ENCODE measurements at regions not wholly inside any gene's neighbourhood (a gene's known extent, or its start where the extent isn't known, plus 50 kb on each side); places are given as distances from the start of the nearest gene placed in this dataset.

DNA sequence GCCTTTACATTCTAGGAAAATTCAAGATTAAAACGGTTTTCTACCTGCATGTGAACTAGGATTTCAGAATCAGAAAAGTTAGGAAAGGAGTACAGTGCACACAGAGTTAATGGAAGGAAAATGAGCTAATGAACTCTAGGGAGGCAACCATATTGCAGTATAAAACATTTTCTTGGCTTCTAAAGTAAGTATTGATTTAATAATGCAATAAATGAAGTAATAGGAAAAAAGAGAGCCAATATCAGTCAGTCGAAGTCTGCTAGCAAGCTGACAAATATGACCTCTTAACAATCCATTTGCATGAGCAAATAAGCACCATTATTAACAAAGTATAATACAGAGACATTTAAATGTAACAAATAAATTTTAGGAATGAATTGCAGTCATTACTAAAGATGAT is 80.2 kb upstream of the COL3A1 start:
- Histone ChIP-seq H3K27me3 (replicated peaks; ENCODE audit: insufficient read depth, low read depth, low read length, poor library complexity) (no peaks in the 10 kb centered on the region), H3K9me3 (ENCODE audit: low read depth, low read length, poor library complexity, severe bottlenecking) (no peaks in the 10 kb centered on the region), H3K4me3 (ENCODE audit: low read depth, low read length, poor library complexity, severe bottlenecking) (no peak overlapping the region), H3K27ac (ENCODE audit: low read depth, low read length, poor library complexity, severe bottlenecking) (no peak overlapping the region), H3K36me3 (ENCODE audit: insufficient read depth, low read length, poor library complexity, severe bottlenecking) (no peaks in the 10 kb centered on the region), H3K4me1 (ENCODE audit: insufficient read depth, low read length, poor library complexity, severe bottlenecking) (no peaks in the 10 kb centered on the region)
- ChIA-PET POLR2A (ENCODE audit: low non-redundant PET) (no interaction called here), CTCF (no interaction called here)
- no peak for DNase-seq (ENCODE audit: low spot score)
- no TSS peak for BruUV-seq (replicated peaks)
- intact Hi-C loops (cut with micrococcal nuclease; ENCODE audit: unreplicated experiment) = no loop called here
- TF ChIP-seq CTCF (conservative IDR thresholded peaks at IDR 0.05; ENCODE audit: low read depth, low read length) (no peak), EZH2 (IDR thresholded peaks at IDR 0.05; ENCODE audit: borderline replicate concordance, low read depth, low read length, poor library complexity, severe bottlenecking) (no peak)

GRCh38 chr2:188894979-188895378 is 79.2 kb upstream of the COL3A1 start:
- no peaks in the 10 kb centered on the region for H3K27me3 ChIP-seq (replicated peaks; ENCODE audit: insufficient read depth, low read depth, low read length, poor library complexity)
- H3K4me3 ChIP-seq (ENCODE audit: low read depth, low read length, poor library complexity, severe bottlenecking) = no peak overlapping the region
- no peak for DNase-seq (ENCODE audit: low spot score)
- H3K27ac ChIP-seq (ENCODE audit: low read depth, low read length, poor library complexity, severe bottlenecking) = no peak overlapping the region
- H3K4me1 ChIP-seq (ENCODE audit: insufficient read depth, low read length, poor library complexity, severe bottlenecking) = no peaks in the 10 kb centered on the region
- intact Hi-C loops (cut with micrococcal nuclease; ENCODE audit: unreplicated experiment) = no loop called here
- ChIA-PET POLR2A (ENCODE audit: low non-redundant PET) (no interaction called here), CTCF (no interaction called here)
- H3K9me3 ChIP-seq (ENCODE audit: low read depth, low read length, poor library complexity, severe bottlenecking) = no peaks in the 10 kb centered on the region
- TF ChIP-seq CTCF (conservative IDR thresholded peaks at IDR 0.05; ENCODE audit: low read depth, low read length) (no peak), EZH2 (IDR thresholded peaks at IDR 0.05; ENCODE audit: borderline replicate concordance, low read depth, low read length, poor library complexity, severe bottlenecking) (no peak)
- BruUV-seq (replicated peaks) = no TSS peak
- H3K36me3 ChIP-seq (ENCODE audit: insufficient read depth, low read length, poor library complexity, severe bottlenecking) = no peaks in the 10 kb centered on the region

GRCh38 chr2:188897096-188897495 is 77.1 kb upstream of the COL3A1 start:
- intact Hi-C loops (cut with micrococcal nuclease; ENCODE audit: unreplicated experiment) = no loop called here

More at GRCh38 chr2:188897096-188897495, 77.1 kb upstream of the COL3A1 start:
- Histone ChIP-seq H3K4me1 (ENCODE audit: insufficient read depth, low read length, poor library complexity, severe bottlenecking) (no peaks in the 10 kb centered on the region), H3K27ac (ENCODE audit: low read depth, low read length, poor library complexity, severe bottlenecking) (no peak overlapping the region), H3K9me3 (ENCODE audit: low read depth, low read length, poor library complexity, severe bottlenecking) (no peaks in the 10 kb centered on the region), H3K36me3 (ENCODE audit: insufficient read depth, low read length, poor library complexity, severe bottlenecking) (no peaks in the 10 kb centered on the region), H3K27me3 (replicated peaks; ENCODE audit: insufficient read depth, low read depth, low read length, poor library complexity) (no peaks in the 10 kb centered on the region), H3K4me3 (ENCODE audit: low read depth, low read length, poor library complexity, severe bottlenecking) (no peak overlapping the region)
- BruUV-seq (replicated peaks) = no TSS peak
- ChIA-PET CTCF (no interaction called here), POLR2A (ENCODE audit: low non-redundant PET) (no interaction called here)
- no peak for TF ChIP-seq CTCF (conservative IDR thresholded peaks at IDR 0.05; ENCODE audit: low read depth, low read length)
- TF ChIP-seq EZH2 (IDR thresholded peaks at IDR 0.05; ENCODE audit: borderline replicate concordance, low read depth, low read length, poor library complexity, severe bottlenecking) = no peak
- DNase-seq (ENCODE audit: low spot score) = no peak

Data from A673 (cell line).